Skeletal muscle satellite cell (primary cell): ENCODE measurements at regions not wholly inside any gene's neighbourhood (a gene's known extent, or its start where the extent isn't known, plus 50 kb on each side); places are given as distances from the start of the nearest gene placed in this dataset.

Source experiments
- H3K27me3 ChIP-seq: 2 replicates; pipeline ENCODE4 v1.7.0; 2013; ENCODE audit warnings: low read length; ENCODE audit not compliant: control insufficient read depth, insufficient read depth
- H3K36me3 ChIP-seq: 2 replicates; pipeline ENCODE4 v1.7.0; 2013; ENCODE audit warnings: mild to moderate bottlenecking, control low read depth, low read length; ENCODE audit not compliant: insufficient read depth
- H3K4me1 ChIP-seq: 2 replicates; pipeline ENCODE4 v1.7.0; 2013; ENCODE audit warnings: low read length; ENCODE audit not compliant: control insufficient read depth, insufficient read depth
- H3K4me2 ChIP-seq: 2 replicates; pipeline ENCODE4 v1.7.0; 2013; ENCODE audit warnings: mild to moderate bottlenecking, low read length
- H3K4me3 ChIP-seq: 2 replicates; pipeline ENCODE4 v1.7.0; 2013; ENCODE audit warnings: low read length
- H3K9ac ChIP-seq: 2 replicates; pipeline ENCODE4 v1.7.0; 2013; ENCODE audit warnings: mild to moderate bottlenecking, low read depth, low read length, moderate library complexity
- H3K9me3 ChIP-seq: replicated peaks from 2 replicates; pipeline ENCODE4 v1.7.0; 2013; ENCODE audit warnings: mild to moderate bottlenecking, control low read depth, low read length

DNA sequence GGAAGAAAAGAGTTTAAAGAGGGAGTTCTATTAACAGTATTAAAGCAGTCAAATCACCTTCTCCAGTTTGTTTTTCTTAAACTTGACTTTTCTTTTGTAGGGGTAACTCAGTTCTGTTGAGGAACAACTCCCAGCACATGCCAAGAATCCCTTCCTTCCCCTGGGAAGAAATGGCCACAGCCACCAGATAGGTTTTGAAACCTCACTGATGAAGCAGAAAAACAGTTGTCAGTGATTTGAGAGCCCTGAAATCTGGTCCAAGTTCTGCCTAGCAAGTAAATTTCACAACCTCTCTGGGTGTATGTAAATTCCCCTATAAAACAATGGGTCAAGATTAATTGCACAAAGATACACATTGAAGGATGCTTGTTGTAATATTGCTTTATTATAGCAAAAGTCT is 167.1 kb downstream of the DHX15 start:
- Histone ChIP-seq H3K9ac (no peak overlapping the region), H3K4me2 (no peak overlapping the region), H3K9me3 (no peaks in the 10 kb centered on the region), H3K27me3 (no peaks in the 10 kb centered on the region), H3K4me3 (no peak overlapping the region), H3K36me3 (no peaks in the 10 kb centered on the region), H3K4me1 (peaks cover 3% of the 10 kb centered on the region)

DNA sequence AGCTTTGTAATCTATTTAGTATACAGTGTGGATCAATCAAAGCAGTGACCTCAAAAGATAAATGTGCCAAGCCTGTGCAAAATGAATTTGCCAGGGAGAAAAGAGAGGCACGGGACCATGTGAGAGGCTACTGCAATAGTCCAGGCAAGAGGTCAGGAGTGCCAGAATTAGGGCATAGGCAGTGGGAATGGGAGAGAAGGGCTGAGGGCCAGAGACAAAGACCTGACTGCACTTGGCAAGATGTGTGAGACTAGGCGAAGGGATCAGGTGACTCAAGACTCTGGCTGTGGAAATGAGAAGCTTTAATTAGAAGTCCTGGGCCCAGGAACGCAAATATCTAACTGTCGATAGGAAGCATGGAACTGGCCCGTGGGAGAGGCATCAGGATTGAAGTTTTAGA is 168.1 kb downstream of the DHX15 start:
- no peaks in the 10 kb centered on the region for H3K9me3 ChIP-seq
- H3K36me3 ChIP-seq: no peaks in the 10 kb centered on the region
- no peak overlapping the region for H3K4me3 ChIP-seq
- H3K4me1 ChIP-seq: peaks cover 3% of the 10 kb centered on the region
- H3K9ac ChIP-seq: no peak overlapping the region
- H3K27me3 ChIP-seq: no peaks in the 10 kb centered on the region
- no peak overlapping the region for H3K4me2 ChIP-seq

DNA sequence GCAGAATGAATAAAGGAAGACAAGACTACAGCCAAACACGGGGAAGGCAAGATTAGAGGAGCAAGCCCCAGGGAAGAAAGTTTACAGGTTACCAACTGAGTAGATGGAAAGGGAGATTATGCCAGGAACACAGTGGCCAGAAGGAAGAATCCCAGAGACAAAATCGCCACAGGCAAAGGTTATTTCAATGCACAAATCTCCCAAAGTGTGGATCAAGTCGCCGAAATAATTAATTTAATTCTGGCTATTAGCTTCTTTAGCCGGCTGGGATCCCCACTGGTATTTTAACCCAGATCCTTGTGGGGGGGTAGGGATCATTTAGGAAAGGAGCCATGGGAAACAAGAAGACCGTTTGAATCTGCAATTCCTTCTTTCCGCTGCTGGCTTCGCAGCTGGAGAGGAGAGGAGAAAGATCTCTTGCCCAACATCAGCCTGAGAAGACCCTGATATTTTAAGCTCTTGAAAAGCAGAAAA is 171.0 kb downstream of the DHX15 start:
- Histone ChIP-seq H3K9ac (no peak overlapping the region), H3K9me3 (no peaks in the 10 kb centered on the region), H3K4me2 (no peak overlapping the region), H3K4me1 (no peaks in the 10 kb centered on the region), H3K36me3 (no peaks in the 10 kb centered on the region), H3K4me3 (no peak overlapping the region), H3K27me3 (no peaks in the 10 kb centered on the region)

DNA sequence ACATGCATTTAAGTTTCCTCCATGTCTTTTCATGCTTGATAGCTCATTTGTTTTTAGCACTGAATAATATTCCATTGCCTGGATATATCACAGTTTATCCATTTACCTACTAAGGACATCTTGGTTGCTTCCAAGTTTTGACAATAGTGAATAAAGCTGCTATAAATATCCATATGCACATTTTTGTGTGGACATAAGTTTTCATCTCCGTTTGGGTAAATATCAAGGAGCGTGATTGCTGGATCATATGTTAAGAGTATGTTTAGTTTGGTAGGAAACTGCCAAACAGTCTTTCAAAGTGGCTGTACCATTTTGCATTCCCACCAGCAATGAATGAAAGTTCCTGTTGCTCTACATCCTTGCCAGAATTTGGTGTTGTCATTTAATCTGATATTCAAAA is 172.5 kb downstream of the DHX15 start:
- no peaks in the 10 kb centered on the region for H3K9me3 ChIP-seq
- no peak overlapping the region for H3K4me2 ChIP-seq
- no peaks in the 10 kb centered on the region for H3K27me3 ChIP-seq
- no peak overlapping the region for H3K9ac ChIP-seq
- H3K4me3 ChIP-seq: no peak overlapping the region
- H3K4me1 ChIP-seq: no peaks in the 10 kb centered on the region
- no peaks in the 10 kb centered on the region for H3K36me3 ChIP-seq

DNA sequence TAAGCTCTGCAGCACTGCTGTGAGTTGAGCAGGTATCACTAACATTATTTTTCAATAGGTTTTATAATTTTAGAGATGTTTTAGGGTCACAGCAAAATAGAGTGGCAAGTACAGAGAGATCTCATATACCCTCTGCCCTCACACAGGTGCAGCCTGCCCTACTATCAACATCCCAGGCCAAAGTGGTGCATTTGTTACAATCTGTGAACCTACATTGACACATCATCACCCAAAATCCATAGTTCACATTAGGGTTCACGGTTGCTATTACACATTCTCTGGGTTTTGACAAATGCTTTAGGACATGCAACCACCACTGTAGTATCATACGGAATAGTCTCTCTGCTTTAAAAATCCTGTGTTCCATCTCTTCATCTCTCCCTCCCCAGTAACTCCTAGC is 173.1 kb downstream of the DHX15 start:
- H3K9me3 ChIP-seq: no peaks in the 10 kb centered on the region
- peaks cover 4% of the 10 kb centered on the region for H3K27me3 ChIP-seq
- H3K9ac ChIP-seq: no peak overlapping the region
- no peaks in the 10 kb centered on the region for H3K36me3 ChIP-seq
- H3K4me3 ChIP-seq: no peak overlapping the region
- no peak overlapping the region for H3K4me2 ChIP-seq
- no peaks in the 10 kb centered on the region for H3K4me1 ChIP-seq

DNA sequence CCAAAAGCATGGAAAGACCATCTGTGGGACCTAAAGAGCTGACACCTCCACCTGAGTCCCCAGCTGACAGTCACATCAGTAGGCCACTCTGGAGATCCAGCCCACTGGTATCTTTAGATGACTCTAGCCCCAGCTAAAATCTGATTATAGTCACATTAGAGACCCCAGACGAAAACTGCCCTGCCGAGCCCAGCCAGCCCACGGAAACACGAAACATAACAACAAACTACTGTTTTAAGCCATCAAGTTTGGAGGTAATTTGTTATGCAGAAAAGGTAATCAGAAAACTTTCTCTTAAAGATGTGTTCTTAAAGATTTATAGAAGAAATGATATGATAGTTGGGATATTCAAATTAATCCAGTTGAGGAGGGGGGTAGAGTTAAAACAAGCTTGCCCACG is 175.7 kb downstream of the DHX15 start:
- Histone ChIP-seq H3K4me3 (no peak overlapping the region), H3K4me1 (no peaks in the 10 kb centered on the region), H3K9ac (no peak overlapping the region), H3K4me2 (no peak overlapping the region), H3K27me3 (peaks cover 9% of the 10 kb centered on the region), H3K9me3 (no peaks in the 10 kb centered on the region), H3K36me3 (no peaks in the 10 kb centered on the region)

DNA sequence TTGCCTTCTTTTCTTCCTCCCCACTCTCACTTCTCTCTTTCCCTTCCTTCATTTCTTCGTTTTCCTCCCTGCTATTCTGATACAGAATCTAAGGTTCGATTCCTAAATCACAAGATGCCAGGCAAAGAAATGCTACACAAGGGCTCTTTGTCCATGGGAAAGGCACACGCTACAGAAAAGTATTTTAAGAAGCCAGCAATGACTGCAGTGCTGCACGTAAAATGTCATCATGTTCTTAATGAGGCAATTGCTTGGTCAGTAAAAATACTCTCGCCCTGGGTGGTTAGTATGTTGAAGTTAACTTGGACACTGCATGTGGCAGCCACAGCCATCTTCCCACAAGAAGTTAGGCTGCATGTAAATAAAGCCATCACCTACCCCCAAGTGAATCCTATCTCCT is 178.4 kb downstream of the DHX15 start:
- Histone ChIP-seq H3K4me1 (no peaks in the 10 kb centered on the region), H3K9ac (no peak overlapping the region), H3K36me3 (no peaks in the 10 kb centered on the region), H3K4me2 (no peak overlapping the region), H3K27me3 (peaks cover 9% of the 10 kb centered on the region), H3K9me3 (no peaks in the 10 kb centered on the region), H3K4me3 (no peak overlapping the region)

DNA sequence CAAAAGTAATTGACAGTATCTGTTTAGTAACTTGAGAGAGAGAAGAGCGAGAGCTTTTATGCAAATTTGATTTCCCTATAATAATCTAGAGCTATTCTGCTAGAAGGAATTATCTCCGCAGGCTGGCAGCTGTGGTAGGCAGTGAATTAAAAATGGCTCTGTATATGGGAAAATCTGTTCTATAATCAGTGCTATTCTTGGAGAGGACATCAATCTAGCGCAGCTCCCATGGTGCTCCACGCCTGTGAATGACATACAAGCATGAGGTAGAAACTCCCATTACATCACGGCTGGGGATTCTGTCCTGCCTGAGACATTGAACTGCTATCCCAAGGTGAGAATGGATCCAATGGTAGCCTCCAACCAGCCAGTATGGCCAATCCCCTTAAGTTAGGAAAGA is 179.0 kb downstream of the DHX15 start:
- Histone ChIP-seq H3K27me3 (peaks cover 9% of the 10 kb centered on the region), H3K4me1 (no peaks in the 10 kb centered on the region), H3K9ac (no peak overlapping the region), H3K36me3 (no peaks in the 10 kb centered on the region), H3K4me2 (no peak overlapping the region), H3K9me3 (no peaks in the 10 kb centered on the region), H3K4me3 (no peak overlapping the region)

DNA sequence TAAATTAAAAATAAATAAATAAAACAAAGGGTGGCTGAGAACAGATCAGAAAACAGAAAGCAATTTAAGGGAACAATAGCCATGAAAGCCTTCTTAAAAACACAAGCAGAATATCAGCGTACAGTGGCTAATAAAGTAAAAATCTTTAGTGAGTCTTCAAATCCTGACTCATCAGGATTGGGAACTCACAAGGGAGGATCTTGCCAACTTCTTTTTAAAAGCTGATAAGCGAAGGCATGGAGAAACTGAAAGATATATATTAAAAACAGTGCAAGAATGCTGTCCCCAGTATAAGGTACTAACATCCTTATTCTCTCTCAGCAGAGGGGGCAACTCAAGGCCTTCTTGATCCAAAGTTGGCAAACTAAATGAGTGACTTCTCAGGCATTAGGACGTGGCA is 180.1 kb downstream of the DHX15 start:
- Histone ChIP-seq H3K27me3 (peaks cover 9% of the 10 kb centered on the region), H3K36me3 (no peaks in the 10 kb centered on the region), H3K4me2 (no peak overlapping the region), H3K9ac (no peak overlapping the region), H3K9me3 (no peaks in the 10 kb centered on the region), H3K4me1 (no peaks in the 10 kb centered on the region), H3K4me3 (no peak overlapping the region)

DNA sequence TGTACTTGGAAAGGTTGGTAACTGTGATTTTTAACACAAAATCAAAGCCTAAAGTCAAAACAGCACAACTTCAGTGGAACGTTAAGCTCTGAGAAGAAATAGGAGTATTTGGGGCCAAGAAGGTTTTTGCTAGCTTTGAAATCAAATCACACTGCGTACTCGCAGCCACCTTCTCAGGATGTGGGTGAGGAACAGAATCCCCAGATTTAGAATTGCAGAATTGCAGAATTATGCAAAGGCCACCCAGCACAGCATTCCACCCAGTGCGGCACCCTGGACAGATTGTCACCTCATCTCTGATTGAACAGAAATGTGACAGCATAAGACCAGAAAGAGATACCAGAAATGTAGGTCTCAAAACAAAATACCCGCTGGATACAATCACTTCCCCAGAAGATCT is 181.1 kb downstream of the DHX15 start:
- Histone ChIP-seq H3K9ac (no peak overlapping the region), H3K4me1 (no peaks in the 10 kb centered on the region), H3K9me3 (no peaks in the 10 kb centered on the region), H3K4me2 (no peak overlapping the region), H3K36me3 (no peaks in the 10 kb centered on the region), H3K4me3 (no peak overlapping the region), H3K27me3 (peaks cover 9% of the 10 kb centered on the region)

DNA sequence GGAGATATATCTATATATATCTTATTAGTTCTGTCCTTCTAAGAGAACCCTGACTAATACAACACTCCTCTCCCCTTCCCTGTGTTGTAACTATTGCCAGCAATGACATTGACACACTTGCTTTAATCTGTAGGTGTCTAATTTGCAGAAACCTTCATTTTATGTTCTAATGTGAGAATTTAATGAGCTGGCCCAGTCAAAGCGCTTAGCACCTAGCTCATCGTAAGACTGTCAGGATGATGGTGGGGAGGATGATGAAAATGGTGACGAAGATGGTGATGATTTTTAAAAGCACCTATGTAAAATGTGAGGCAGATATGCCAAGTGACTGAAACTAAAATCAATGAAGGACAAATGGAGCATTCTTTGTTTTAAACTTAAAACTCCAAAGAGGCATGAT is 183.8 kb downstream of the DHX15 start:
- Histone ChIP-seq H3K9ac (no peak overlapping the region), H3K27me3 (no peaks in the 10 kb centered on the region), H3K4me1 (no peaks in the 10 kb centered on the region), H3K36me3 (no peaks in the 10 kb centered on the region), H3K4me3 (no peak overlapping the region), H3K4me2 (no peak overlapping the region), H3K9me3 (no peaks in the 10 kb centered on the region)

DNA sequence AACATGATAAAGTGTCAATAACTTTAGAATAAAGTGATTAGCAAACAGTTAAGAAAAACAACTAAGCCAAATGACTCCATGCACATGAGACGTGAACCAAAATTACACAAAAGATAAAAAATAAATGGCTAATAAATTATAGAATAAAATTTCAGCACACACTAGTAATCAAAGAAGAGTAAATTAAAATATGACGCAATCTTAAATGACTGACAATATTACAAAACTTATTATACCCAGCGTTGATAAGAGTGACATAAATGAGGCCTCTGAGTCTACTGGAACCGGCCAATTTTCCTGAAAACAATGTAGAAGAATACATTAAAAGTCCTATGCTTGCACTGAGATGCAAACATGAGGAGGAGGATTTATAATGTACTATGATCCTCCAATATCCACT is 187.4 kb downstream of the DHX15 start:
- H3K4me3 ChIP-seq: no peak overlapping the region
- no peaks in the 10 kb centered on the region for H3K4me1 ChIP-seq
- H3K9ac ChIP-seq: no peak overlapping the region
- no peaks in the 10 kb centered on the region for H3K36me3 ChIP-seq
- no peak overlapping the region for H3K4me2 ChIP-seq
- H3K27me3 ChIP-seq: no peaks in the 10 kb centered on the region
- H3K9me3 ChIP-seq: no peaks in the 10 kb centered on the region
